KOPT-K1 (cell line): ENCODE measurements at regions not wholly inside any gene's neighbourhood (a gene's known extent, or its start where the extent isn't known, plus 50 kb on each side); places are given as distances from the start of the nearest gene placed in this dataset.

Source experiments
- H3K27ac ChIP-seq: fragments of 200-600 bp; sonication (generic); 2 replicates; pipeline ENCODE4 v1.5.1; 2016; ENCODE audit warnings: antibody characterized with exemption, mild to moderate bottlenecking, low read depth, low read length; ENCODE audit not compliant: poor library complexity, severe bottlenecking
- H3K36me3 ChIP-seq: fragments of 200-600 bp; sonication (generic); 2 replicates; pipeline ENCODE4 v1.5.1; 2017; ENCODE audit warnings: antibody characterized with exemption, mild to moderate bottlenecking, low read length, moderate library complexity; ENCODE audit not compliant: insufficient read depth
- H3K9me3 ChIP-seq: fragments of 200-600 bp; sonication (generic); 2 replicates; pipeline ENCODE4 v1.5.1; 2017; ENCODE audit warnings: antibody characterized with exemption, low read length, mild to moderate bottlenecking; ENCODE audit not compliant: insufficient read depth, poor library complexity, severe bottlenecking

- peaks cover 7% of the 10 kb centered on the region for H3K9me3 ChIP-seq
- no peaks in the 10 kb centered on the region for H3K36me3 ChIP-seq
- H3K27ac ChIP-seq, result no peak overlapping the region
Observed at GRCh38 chr22:48593551-48593950, 1234.1 kb downstream of the BRD1 start.

GRCh38 chr22:48592931-48593330 lies 1234.7 kb downstream of the BRD1 start:
- Histone ChIP-seq H3K27ac (no peak overlapping the region), H3K36me3 (no peaks in the 10 kb centered on the region), H3K9me3 (peaks cover under 1% of the 10 kb centered on the region)

- no peak overlapping the region for H3K27ac ChIP-seq
- H3K36me3 ChIP-seq, result no peaks in the 10 kb centered on the region
- H3K9me3 ChIP-seq, result no peaks in the 10 kb centered on the region
Observed at GRCh38 chr22:48592488-48592887, 1235.2 kb downstream of the BRD1 start.

- H3K36me3 ChIP-seq, result no peaks in the 10 kb centered on the region
- no peaks in the 10 kb centered on the region for H3K9me3 ChIP-seq
- no peak overlapping the region for H3K27ac ChIP-seq
Observed at GRCh38 chr22:48592066-48592345, 1235.7 kb downstream of the BRD1 start.

GRCh38 chr22:48591286-48592065 lies 1236.2 kb downstream of the BRD1 start:
- Histone ChIP-seq H3K27ac (no peak overlapping the region), H3K36me3 (no peaks in the 10 kb centered on the region), H3K9me3 (no peaks in the 10 kb centered on the region)

- H3K27ac ChIP-seq, result no peak overlapping the region
- no peaks in the 10 kb centered on the region for H3K9me3 ChIP-seq
Observed at GRCh38 chr22:48589901-48590300, 1237.8 kb downstream of the BRD1 start.

GRCh38 chr22:48588878-48589450 lies 1238.7 kb downstream of the BRD1 start:
- peaks cover 7% of the 10 kb centered on the region for H3K9me3 ChIP-seq
- H3K27ac ChIP-seq, result no peak overlapping the region

More at GRCh38 chr22:48589901-48590300, 1237.8 kb downstream of the BRD1 start:
- no peaks in the 10 kb centered on the region for H3K36me3 ChIP-seq

GRCh38 chr22:48588151-48588877 lies 1239.4 kb downstream of the BRD1 start:
- no peak overlapping the region for H3K27ac ChIP-seq
- peaks cover 8% of the 10 kb centered on the region for H3K9me3 ChIP-seq
- H3K36me3 ChIP-seq, result no peaks in the 10 kb centered on the region

More at GRCh38 chr22:48588878-48589450, 1238.7 kb downstream of the BRD1 start:
- no peaks in the 10 kb centered on the region for H3K36me3 ChIP-seq

- H3K9me3 ChIP-seq, result peaks cover 12% of the 10 kb centered on the region
- H3K36me3 ChIP-seq, result no peaks in the 10 kb centered on the region
- no peak overlapping the region for H3K27ac ChIP-seq
Observed at GRCh38 chr22:48587236-48587865, 1240.3 kb downstream of the BRD1 start.

- H3K9me3 ChIP-seq, result peaks cover 12% of the 10 kb centered on the region
- no peak overlapping the region for H3K27ac ChIP-seq
- H3K36me3 ChIP-seq, result no peaks in the 10 kb centered on the region
Observed at GRCh38 chr22:48586799-48587185, 1240.9 kb downstream of the BRD1 start.

- Histone ChIP-seq H3K27ac (no peak overlapping the region), H3K9me3 (peaks cover 12% of the 10 kb centered on the region), H3K36me3 (no peaks in the 10 kb centered on the region)
Observed at GRCh38 chr22:48585916-48586798, 1241.5 kb downstream of the BRD1 start.

- peaks cover 12% of the 10 kb centered on the region for H3K9me3 ChIP-seq
- H3K27ac ChIP-seq, result no peak overlapping the region
- no peaks in the 10 kb centered on the region for H3K36me3 ChIP-seq
Observed at GRCh38 chr22:48584170-48584569, 1243.5 kb downstream of the BRD1 start.

GRCh38 chr22:48581796-48582469 lies 1245.7 kb downstream of the BRD1 start:
- no peaks in the 10 kb centered on the region for H3K36me3 ChIP-seq
- H3K27ac ChIP-seq, result no peak overlapping the region
- H3K9me3 ChIP-seq, result peaks cover 12% of the 10 kb centered on the region

- no peak overlapping the region for H3K27ac ChIP-seq
- peaks cover 12% of the 10 kb centered on the region for H3K9me3 ChIP-seq
- no peaks in the 10 kb centered on the region for H3K36me3 ChIP-seq
Observed at GRCh38 chr22:48581205-48581766, 1246.4 kb downstream of the BRD1 start.
